GM21447 (cell line): ENCODE measurements at regions not wholly inside any gene's neighbourhood (a gene's known extent, or its start where the extent isn't known, plus 50 kb on each side); places are given as distances from the start of the nearest gene placed in this dataset.

Experiments used
- ATAC-seq: cut with Tn5 transposase; IDR thresholded peaks from one replicate; pipeline ENCODE4 v1.9.1; 2021; ENCODE audit not compliant: unreplicated experiment

GRCh38 chr2:15733867-15734673, 142.4 kb downstream of the DDX1 start:
- no peak for ATAC-seq

GRCh38 chr2:15734674-15735483, 143.2 kb downstream of the DDX1 start:
- ATAC-seq = no peak

GRCh38 chr2:15735484-15736326, 144.0 kb downstream of the DDX1 start:
- ATAC-seq = no peak

- no peak for ATAC-seq
Observed at GRCh38 chr2:15736396-15737180, 144.9 kb downstream of the DDX1 start.

GRCh38 chr2:15737314-15738224, 145.9 kb downstream of the DDX1 start:
- no peak for ATAC-seq

GRCh38 chr2:15738225-15738546, 146.5 kb downstream of the DDX1 start:
- ATAC-seq = no peak

- no peak for ATAC-seq
Observed at GRCh38 chr2:15738943-15739342, 147.3 kb downstream of the DDX1 start.

GRCh38 chr2:15744820-15745219, 153.2 kb downstream of the DDX1 start:
- ATAC-seq = no peak

GRCh38 chr2:15745350-15745749, 153.7 kb downstream of the DDX1 start:
- ATAC-seq = no peak

- no peak for ATAC-seq
Observed at GRCh38 chr2:15745907-15746702, 154.4 kb downstream of the DDX1 start.

- no peak for ATAC-seq
Observed at GRCh38 chr2:15746703-15747550, 155.3 kb downstream of the DDX1 start.

GRCh38 chr2:15747603-15748471, 156.2 kb downstream of the DDX1 start:
- ATAC-seq = no peak

GRCh38 chr2:15748736-15749323, 157.2 kb downstream of the DDX1 start:
- ATAC-seq = no peak

- no peak for ATAC-seq
Observed at GRCh38 chr2:15749460-15750432, 158.1 kb downstream of the DDX1 start.

- no peak for ATAC-seq
Observed at GRCh38 chr2:15750433-15750814, 158.8 kb downstream of the DDX1 start.
